HepG2 (cell line): ENCODE measurements at regions not wholly inside any gene's neighbourhood (a gene's known extent, or its start where the extent isn't known, plus 50 kb on each side); places are given as distances from the start of the nearest gene placed in this dataset.

Experiments
- BHLHE40 ChIP-seq: IDR thresholded peaks from 2 replicates; pipeline ENCODE4 v1.6.1; 2011; ENCODE audit warnings: low read length, improper control_type of control experiment
- ETV6 ChIP-seq: sonication (generic); formaldehyde crosslinking; conservative IDR thresholded peaks from 2 replicates; pipeline ENCODE4 v1.4.0; 2020; ENCODE audit warnings: missing genetic modification reagents
- EZH2 ChIP-seq: conservative IDR thresholded peaks from 2 replicates; pipeline ENCODE4 v1.6.1; 2012; ENCODE audit warnings: mild to moderate bottlenecking, low read depth, low read length, moderate library complexity
- MTA3 ChIP-seq: sonication (generic); formaldehyde crosslinking; IDR thresholded peaks from 2 replicates; pipeline ENCODE4 v1.4.0; 2020; ENCODE audit warnings: missing genetic modification reagents
- SNAI1 ChIP-seq: sonication (generic); formaldehyde crosslinking; IDR thresholded peaks from 2 replicates; pipeline ENCODE4 v1.5.0; 2020; ENCODE audit warnings: mild to moderate bottlenecking, missing genetic modification reagents, borderline replicate concordance
- TBL1XR1 ChIP-seq: fragments of 150-350 bp; IDR thresholded peaks from 2 replicates; pipeline ENCODE4 v1.6.1; 2014; ENCODE audit warnings: borderline replicate concordance, low read length; ENCODE audit not compliant: partially characterized antibody
- TP53 ChIP-seq: sonication (generic); formaldehyde crosslinking; conservative IDR thresholded peaks from 2 replicates; pipeline ENCODE4 v1.4.0; 2020; ENCODE audit warnings: missing genetic modification reagents
- UBTF ChIP-seq: sonication (generic); formaldehyde crosslinking; IDR thresholded peaks from 2 replicates; pipeline ENCODE4 v1.4.0; 2020; ENCODE audit warnings: mild to moderate bottlenecking, missing genetic modification reagents
- ZBTB49 ChIP-seq: sonication (generic); formaldehyde crosslinking; IDR thresholded peaks from 2 replicates; pipeline ENCODE4 v1.4.0; 2020; ENCODE audit warnings: missing genetic modification reagents, borderline replicate concordance
- ZNF121 ChIP-seq: sonication (generic); formaldehyde crosslinking; IDR thresholded peaks from 2 replicates; pipeline ENCODE4 v1.5.0; 2020; ENCODE audit warnings: mild to moderate bottlenecking, missing genetic modification reagents
- ZNF335 ChIP-seq: sonication (generic); formaldehyde crosslinking; IDR thresholded peaks from 2 replicates; pipeline ENCODE4 v1.4.0; 2020; ENCODE audit warnings: missing genetic modification reagents
- ZNF839 ChIP-seq: sonication (generic); formaldehyde crosslinking; IDR thresholded peaks from 2 replicates; pipeline ENCODE4 v1.4.0; 2020; ENCODE audit warnings: missing genetic modification reagents, mild to moderate bottlenecking, borderline replicate concordance
- TF ChIP-seq, protein P1 (sequence below): sonication (generic); formaldehyde crosslinking; IDR thresholded peaks from 2 replicates; pipeline ENCODE4 v1.8.0; 2022; ENCODE audit warnings: mild to moderate bottlenecking, missing genetic modification reagents, borderline replicate concordance
- TF ChIP-seq, protein P2 (sequence below): sonication (generic); formaldehyde crosslinking; IDR thresholded peaks from 2 replicates; pipeline ENCODE4 v1.4.0; 2020; ENCODE audit warnings: missing genetic modification reagents

DNA sequence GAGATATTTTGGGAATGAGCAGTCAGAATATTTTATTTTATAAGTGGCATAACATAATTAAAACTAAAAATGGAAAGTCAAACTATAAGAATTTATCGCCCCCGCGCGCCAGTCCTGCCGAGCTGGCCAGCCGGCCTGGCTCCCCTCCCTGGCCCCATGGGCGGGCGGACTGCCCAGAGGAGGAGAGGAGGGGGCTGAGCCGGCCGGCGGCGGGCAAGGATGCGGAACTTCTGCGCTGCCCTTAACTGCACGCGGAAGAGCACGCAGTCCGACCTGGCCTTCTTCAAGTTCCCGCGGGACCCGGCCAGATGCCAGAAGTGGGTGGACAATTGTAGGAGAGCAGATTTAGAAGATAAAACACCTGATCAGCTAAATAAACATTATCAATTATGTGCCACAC is 96.8 kb downstream of the DKK1 start:
- TF ChIP-seq UBTF (CRISPR knock-in tag) (no peak), ZNF839 (CRISPR knock-in tag) (no peak), ZBTB49 (no peak), EZH2 (no peak), SNAI1 (CRISPR knock-in tag) (no peak), TBL1XR1 (no peak), ZNF335 (CRISPR knock-in tag) (no peak), TP53 (CRISPR knock-in tag) (no peak), ZNF121 (no peak), MTA3 (no peak), ETV6 (CRISPR knock-in tag) (no peak), BHLHE40 (no peak)
- TF ChIP-seq, protein P1, sequence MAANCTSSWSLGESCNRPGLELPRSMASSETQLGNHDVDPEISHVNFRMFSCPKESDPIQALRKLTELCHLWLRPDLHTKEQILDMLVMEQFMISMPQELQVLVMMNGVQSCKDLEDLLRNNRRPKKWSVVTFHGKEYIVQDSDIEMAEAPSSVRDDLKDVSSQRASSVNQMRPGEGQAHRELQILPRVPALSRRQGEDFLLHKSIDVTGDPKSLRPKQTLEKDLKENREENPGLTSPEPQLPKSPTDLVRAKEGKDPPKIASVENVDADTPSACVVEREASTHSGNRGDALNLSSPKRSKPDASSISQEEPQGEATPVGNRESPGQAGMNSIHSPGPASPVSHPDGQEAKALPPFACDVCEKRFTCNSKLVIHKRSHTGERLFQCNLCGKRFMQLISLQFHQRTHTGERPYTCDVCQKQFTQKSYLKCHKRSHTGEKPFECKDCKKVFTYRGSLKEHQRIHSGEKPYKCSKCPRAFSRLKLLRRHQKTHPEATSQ (CRISPR knock-in tag) = no peak
- TF ChIP-seq, protein P2, sequence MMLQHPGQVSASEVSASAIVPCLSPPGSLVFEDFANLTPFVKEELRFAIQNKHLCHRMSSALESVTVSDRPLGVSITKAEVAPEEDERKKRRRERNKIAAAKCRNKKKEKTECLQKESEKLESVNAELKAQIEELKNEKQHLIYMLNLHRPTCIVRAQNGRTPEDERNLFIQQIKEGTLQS (CRISPR knock-in tag) = no peak
